Transverse colon (tissue), 4 donors: ENCODE measurements at regions not wholly inside any gene's neighbourhood (a gene's known extent, or its start where the extent isn't known, plus 50 kb on each side); places are given as distances from the start of the nearest gene placed in this dataset.

Experiments used
- DNase-seq: peaks from one replicate; pipeline ENCODE4 v3.0.0-alpha.2; 2019
- H3K27ac ChIP-seq, 4 donors: fragments of 200-600 bp; sonication (generic); 2 replicates each; pipeline ENCODE4 v1.5.1; 2016 to 2018; ENCODE audit warnings: inconsistent platforms in 4 of 4
- H3K27me3 ChIP-seq: fragments of 200-600 bp; sonication (generic); 2 replicates; pipeline ENCODE4 v1.5.1; 2017; ENCODE audit warnings: inconsistent platforms
- H3K36me3 ChIP-seq, 4 donors: fragments of 200-600 bp; sonication (generic); 2 replicates each; pipeline ENCODE4 v1.5.1; 2017 to 2019; ENCODE audit warnings: inconsistent platforms in 4 of 4
- H3K4me1 ChIP-seq, 4 donors: fragments of 200-600 bp; sonication (generic); 2 replicates each; pipeline ENCODE4 v1.5.1; 2017 to 2020; ENCODE audit warnings: inconsistent platforms in 4 of 4
- H3K4me3 ChIP-seq, 4 donors: fragments of 200-600 bp; sonication (generic); 1 replicate in 1 of 4; 2 replicates in 3 of 4; pipeline versions ENCODE4 v1.5.1 to v1.6.1; 2017 to 2019; ENCODE audit warnings: inconsistent platforms in 4 of 4
- H3K9me3 ChIP-seq, 2 donors: fragments of 200-600 bp; sonication (generic); 2 replicates each; pipeline ENCODE4 v1.5.1; 2017 to 2019; ENCODE audit warnings: inconsistent platforms in 2 of 2
- EP300 ChIP-seq: sonication (generic); formaldehyde crosslinking; IDR thresholded peaks from one replicate; pipeline ENCODE4 v1.6.1; 2017; ENCODE audit warnings: antibody characterized with exemption, low read depth
- POLR2A ChIP-seq: fragments of 450-650 bp; IDR thresholded peaks from one replicate; pipeline ENCODE4 v1.6.1; 2016; ENCODE audit warnings: antibody characterized with exemption, mild to moderate bottlenecking, moderate library complexity
- POLR2AphosphoS5 ChIP-seq, 3 donors: sonication (generic); formaldehyde crosslinking; IDR thresholded peaks; one replicate each; pipeline ENCODE4 v1.6.1; 2016; ENCODE audit warnings: antibody characterized with exemption in 3 of 3
- WGBS, 2 donors: methylation state at CpG; one replicate each; pipeline ENCODE4 v1.1.5; 2018; ENCODE audit warnings: low coverage in 1 of 2; 5-methylcytosine and 5-hydroxymethylcytosine counted together
- in situ Hi-C, 4 donors: fragments of 200-750 bp; cut with MboI; loops; one replicate each; pipeline versions ENCODE4 v1.15.0 to v1.15.1; 2017; ENCODE audit warnings: low sequenced_read_pairs in 3 of 4, low pct_ligation_motif_present in 1 of 4, low pct_unique_long_range_greater_than_20kb in 1 of 4
- intact Hi-C: fragments of 100-400 bp; cut with DNase I; formaldehyde crosslinking; loops from one replicate; pipeline ENCODE4 v1.15.1; 2023; ENCODE audit warnings: low total_unique reads
- TF ChIP-seq, protein P1 (sequence below), 5 experiments: fragments of 200-600 bp in 3 of 5; fragments of 450-650 bp in 2 of 5; sonication (generic) in 3 of 5; IDR thresholded peaks; 1 replicate in 2 of 5; 2 replicates in 3 of 5; pipeline ENCODE4 v1.5.1; 2016 to 2017; ENCODE audit warnings: antibody characterized with exemption in 5 of 5, inconsistent platforms in 3 of 5, mild to moderate bottlenecking in 2 of 5, moderate library complexity in 1 of 5

DNA sequence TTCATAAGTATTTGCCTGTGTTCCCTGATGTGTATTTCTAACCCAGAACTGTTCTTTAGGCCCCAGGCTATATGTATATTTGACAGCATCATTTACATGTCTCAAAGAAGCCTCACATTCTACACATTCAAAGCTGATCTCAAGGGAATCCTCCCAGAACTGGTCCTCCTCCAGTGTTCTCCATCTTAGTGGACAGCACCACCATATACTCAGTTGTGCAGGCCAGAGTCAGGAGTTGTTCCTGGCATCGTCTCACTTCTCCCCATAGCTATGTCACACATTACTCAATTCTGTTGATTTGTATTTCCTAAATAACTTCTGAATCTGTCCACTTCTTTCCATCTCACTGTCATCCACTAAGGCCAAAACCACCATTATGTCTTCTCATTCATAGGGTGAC lies 82.8 kb upstream of the TRPC3 start:
- H3K4me3 ChIP-seq = no peak overlapping the region
- TF ChIP-seq EP300 (no peak), POLR2AphosphoS5 (IDR thresholded peaks at IDR 0.05) (no peak), POLR2A (no peak)
- TF ChIP-seq, protein P1, sequence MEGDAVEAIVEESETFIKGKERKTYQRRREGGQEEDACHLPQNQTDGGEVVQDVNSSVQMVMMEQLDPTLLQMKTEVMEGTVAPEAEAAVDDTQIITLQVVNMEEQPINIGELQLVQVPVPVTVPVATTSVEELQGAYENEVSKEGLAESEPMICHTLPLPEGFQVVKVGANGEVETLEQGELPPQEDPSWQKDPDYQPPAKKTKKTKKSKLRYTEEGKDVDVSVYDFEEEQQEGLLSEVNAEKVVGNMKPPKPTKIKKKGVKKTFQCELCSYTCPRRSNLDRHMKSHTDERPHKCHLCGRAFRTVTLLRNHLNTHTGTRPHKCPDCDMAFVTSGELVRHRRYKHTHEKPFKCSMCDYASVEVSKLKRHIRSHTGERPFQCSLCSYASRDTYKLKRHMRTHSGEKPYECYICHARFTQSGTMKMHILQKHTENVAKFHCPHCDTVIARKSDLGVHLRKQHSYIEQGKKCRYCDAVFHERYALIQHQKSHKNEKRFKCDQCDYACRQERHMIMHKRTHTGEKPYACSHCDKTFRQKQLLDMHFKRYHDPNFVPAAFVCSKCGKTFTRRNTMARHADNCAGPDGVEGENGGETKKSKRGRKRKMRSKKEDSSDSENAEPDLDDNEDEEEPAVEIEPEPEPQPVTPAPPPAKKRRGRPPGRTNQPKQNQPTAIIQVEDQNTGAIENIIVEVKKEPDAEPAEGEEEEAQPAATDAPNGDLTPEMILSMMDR (IDR thresholded peaks at IDR 0.05) = no peak
- no peak overlapping the region for H3K27ac ChIP-seq
- 81 to 100% methylated on average over 1 of the region's 1 CpG for WGBS, 2 donors
- intact Hi-C loops (no loop called here), in situ Hi-C loops (no loop called here)
- no peaks in the 10 kb centered on the region for H3K9me3 ChIP-seq
- DNase-seq = no peak
- no peaks in the 10 kb centered on the region for H3K36me3 ChIP-seq
- no peaks in the 10 kb centered on the region for H3K4me1 ChIP-seq
- no peaks in the 10 kb centered on the region for H3K27me3 ChIP-seq

DNA sequence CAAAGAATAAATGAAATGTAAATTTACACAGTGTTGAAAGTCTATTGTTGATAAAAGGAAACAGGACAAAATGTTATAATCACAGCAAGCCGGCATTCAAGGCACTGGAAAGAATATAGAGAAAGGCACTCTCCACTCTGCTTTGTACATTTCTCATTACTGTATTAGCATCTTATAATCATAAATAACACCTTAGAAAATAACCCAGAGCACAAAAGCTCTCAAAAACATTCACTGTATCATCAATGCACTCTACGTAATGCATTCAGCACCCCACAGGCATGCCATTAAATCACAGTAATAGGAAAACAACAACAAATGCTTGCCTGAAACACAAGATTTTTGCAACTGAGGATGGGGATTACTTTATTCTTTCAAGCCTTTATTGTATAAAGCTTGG lies 75.3 kb upstream of the TRPC3 start:
- intact Hi-C loops = no loop called here
- H3K9me3 ChIP-seq = no peaks in the 10 kb centered on the region
- no peaks in the 10 kb centered on the region for H3K4me1 ChIP-seq
- no peaks in the 10 kb centered on the region for H3K36me3 ChIP-seq
- no peak for TF ChIP-seq EP300
- no peak for TF ChIP-seq POLR2AphosphoS5 (IDR thresholded peaks at IDR 0.05)
- TF ChIP-seq POLR2A = no peak
- TF ChIP-seq, protein P1 (IDR thresholded peaks at IDR 0.05) = no peak
- H3K27me3 ChIP-seq = no peaks in the 10 kb centered on the region
- WGBS, 2 donors = 61 to 64% methylated on average over 1 to 2 of the region's 2 CpGs
- no peak for DNase-seq
- no peak overlapping the region for H3K4me3 ChIP-seq
- in situ Hi-C loops = no loop called here
- no peak overlapping the region for H3K27ac ChIP-seq

GRCh38 chr4:122017296-122017695 lies 65.4 kb upstream of the TRPC3 start:
- Histone ChIP-seq H3K27ac (no peak overlapping the region), H3K27me3 (no peaks in the 10 kb centered on the region), H3K36me3 (no peaks in the 10 kb centered on the region), H3K4me3 (no peak overlapping the region), H3K4me1 (no peaks in the 10 kb centered on the region), H3K9me3 (no peaks in the 10 kb centered on the region)
- TF ChIP-seq POLR2AphosphoS5 (IDR thresholded peaks at IDR 0.05) (no peak), POLR2A (no peak), EP300 (no peak)
- TF ChIP-seq, protein P1 (IDR thresholded peaks at IDR 0.05) = no peak
- DNase-seq = no peak
- in situ Hi-C loops = no loop called here
- 18 to 43% methylated on average over 2 of the region's 2 CpGs for WGBS, 2 donors
- intact Hi-C loops = no loop called here

DNA sequence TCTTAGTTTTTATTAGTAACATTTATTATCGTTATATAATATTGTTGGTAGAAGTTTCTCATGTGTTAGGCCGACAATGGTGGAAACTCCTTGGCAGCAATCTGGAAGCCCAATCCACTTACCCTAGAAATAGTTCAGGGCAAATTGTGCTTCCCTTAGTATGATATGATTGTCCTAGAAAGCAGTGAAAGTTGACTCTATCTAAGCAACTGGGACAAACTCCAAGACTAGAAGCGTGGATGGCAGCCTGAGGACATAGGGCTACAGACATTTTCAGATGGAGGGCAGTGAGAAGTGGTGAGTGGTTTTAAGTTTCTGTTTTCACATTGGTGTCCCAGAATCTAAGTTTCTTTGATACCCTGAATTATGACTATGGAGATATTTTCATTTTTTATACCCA lies 63.3 kb upstream of the TRPC3 start:
- Histone ChIP-seq H3K27ac (no peak overlapping the region), H3K27me3 (no peaks in the 10 kb centered on the region), H3K4me1 (no peaks in the 10 kb centered on the region), H3K4me3 (no peak overlapping the region), H3K9me3 (no peaks in the 10 kb centered on the region), H3K36me3 (no peaks in the 10 kb centered on the region)
- no peak for DNase-seq
- intact Hi-C loops = no loop called here
- in situ Hi-C loops = no loop called here
- no peak for TF ChIP-seq POLR2A
- 90 to 93% methylated on average over 3 of the region's 3 CpGs for WGBS, 2 donors

- TF ChIP-seq, protein P1 (IDR thresholded peaks at IDR 0.05) = no peak
- Histone ChIP-seq H3K27me3 (no peaks in the 10 kb centered on the region), H3K4me3 (no peak overlapping the region), H3K36me3 (no peaks in the 10 kb centered on the region), H3K27ac (no peak overlapping the region), H3K9me3 (no peaks in the 10 kb centered on the region), H3K4me1 (no peaks in the 10 kb centered on the region)
- in situ Hi-C loops = no loop called here
- intact Hi-C loops = no loop called here
- WGBS, 2 donors = 45% methylated on average over 2 of the region's 2 CpGs
- no peak for DNase-seq
These were observed 60.9 kb upstream of the TRPC3 start for GRCh38 chr4:122012735-122013134.
